ENCODE measurements at regions not wholly inside any gene's neighbourhood (a gene's known extent, or its start where the extent isn't known, plus 50 kb on each side); places are given as distances from the start of the nearest gene placed in this dataset.
A peak's percentile ranks its signal among the peaks of the same experiment; 100 is the strongest.

- no peaks in the 10 kb centered on the region for H3K36me3 Mint-ChIP-seq (ENCODE audit: low read depth)
- no peaks in the 10 kb centered on the region for H3K9me3 Mint-ChIP-seq
- H3K27ac Mint-ChIP-seq: no peak overlapping the region
- intact Hi-C loops (cut with micrococcal nuclease): no loop called here
- H3K4me1 Mint-ChIP-seq (ENCODE audit: low read depth): peaks cover 41% of the 10 kb centered on the region
- peaks cover 23% of the 10 kb centered on the region for H3K27me3 Mint-ChIP-seq
- no peak overlapping the region for H3K4me3 Mint-ChIP-seq
These were observed 119.9 kb upstream of the CD93 start for GRCh38 chr20:23206061-23206460.

GRCh38 chr20:23205611-23206041 is 119.5 kb upstream of the CD93 start:
- Mint-ChIP-seq H3K27ac (no peak overlapping the region), H3K4me1 (ENCODE audit: low read depth) (peaks cover 45% of the 10 kb centered on the region), H3K9me3 (no peaks in the 10 kb centered on the region), H3K4me3 (no peak overlapping the region), H3K36me3 (ENCODE audit: low read depth) (no peaks in the 10 kb centered on the region), H3K27me3 (peaks cover 27% of the 10 kb centered on the region)
- intact Hi-C loops (cut with micrococcal nuclease): no loop called here

GRCh38 chr20:23205211-23205610 is 119.1 kb upstream of the CD93 start:
- H3K27ac Mint-ChIP-seq: no peak overlapping the region
- H3K27me3 Mint-ChIP-seq: peaks cover 30% of the 10 kb centered on the region
- intact Hi-C loops (cut with micrococcal nuclease): no loop called here
- H3K4me1 Mint-ChIP-seq (ENCODE audit: low read depth): peaks cover 49% of the 10 kb centered on the region
- no peak overlapping the region for H3K4me3 Mint-ChIP-seq
- H3K9me3 Mint-ChIP-seq: no peaks in the 10 kb centered on the region
- no peaks in the 10 kb centered on the region for H3K36me3 Mint-ChIP-seq (ENCODE audit: low read depth)

GRCh38 chr20:23203951-23204730 is 118.0 kb upstream of the CD93 start:
- intact Hi-C loops (cut with micrococcal nuclease): no loop called here
- H3K9me3 Mint-ChIP-seq: no peaks in the 10 kb centered on the region
- peaks cover 54% of the 10 kb centered on the region for H3K4me1 Mint-ChIP-seq (ENCODE audit: low read depth)
- H3K27ac Mint-ChIP-seq: no peak overlapping the region
- no peaks in the 10 kb centered on the region for H3K36me3 Mint-ChIP-seq (ENCODE audit: low read depth)
- peaks cover 33% of the 10 kb centered on the region for H3K27me3 Mint-ChIP-seq
- H3K4me3 Mint-ChIP-seq: no peak overlapping the region

- no peak overlapping the region for H3K4me3 Mint-ChIP-seq
- H3K9me3 Mint-ChIP-seq: no peaks in the 10 kb centered on the region
- intact Hi-C loops (cut with micrococcal nuclease): no loop called here
- peaks cover 58% of the 10 kb centered on the region for H3K4me1 Mint-ChIP-seq (ENCODE audit: low read depth)
- no peaks in the 10 kb centered on the region for H3K36me3 Mint-ChIP-seq (ENCODE audit: low read depth)
- H3K27ac Mint-ChIP-seq: no peak overlapping the region
- H3K27me3 Mint-ChIP-seq: peaks cover 36% of the 10 kb centered on the region
These were observed 117.2 kb upstream of the CD93 start for GRCh38 chr20:23203310-23203709.

- Mint-ChIP-seq H3K9me3 (no peaks in the 10 kb centered on the region), H3K36me3 (ENCODE audit: low read depth) (no peaks in the 10 kb centered on the region), H3K27ac (no peak overlapping the region), H3K27me3 (peaks cover 38% of the 10 kb centered on the region), H3K4me1 (ENCODE audit: low read depth) (peaks cover 64% of the 10 kb centered on the region), H3K4me3 (no peak overlapping the region)
- intact Hi-C loops (cut with micrococcal nuclease): no loop called here
These were observed 115.5 kb upstream of the CD93 start for GRCh38 chr20:23201658-23202057.

- intact Hi-C loops (cut with micrococcal nuclease): no loop called here
- peaks cover 38% of the 10 kb centered on the region for H3K27me3 Mint-ChIP-seq
These were observed 114.8 kb upstream of the CD93 start for GRCh38 chr20:23200914-23201313.

GRCh38 chr20:23200413-23200812 is 114.3 kb upstream of the CD93 start:
- Mint-ChIP-seq H3K4me3 (no peak overlapping the region), H3K4me1 (ENCODE audit: low read depth) (peaks cover 63% of the 10 kb centered on the region), H3K9me3 (no peaks in the 10 kb centered on the region), H3K36me3 (ENCODE audit: low read depth) (no peaks in the 10 kb centered on the region), H3K27ac (peak overlapping the region; percentile 30), H3K27me3 (peaks cover 36% of the 10 kb centered on the region)
- intact Hi-C loops (cut with micrococcal nuclease): no loop called here

More at GRCh38 chr20:23200914-23201313, 114.8 kb upstream of the CD93 start:
- Mint-ChIP-seq H3K9me3 (no peaks in the 10 kb centered on the region), H3K27ac (peak overlapping the region; percentile 30), H3K36me3 (ENCODE audit: low read depth) (no peaks in the 10 kb centered on the region), H3K4me3 (no peak overlapping the region), H3K4me1 (ENCODE audit: low read depth) (peaks cover 65% of the 10 kb centered on the region)

- intact Hi-C loops (cut with micrococcal nuclease): no loop called here
- no peak overlapping the region for H3K4me3 Mint-ChIP-seq
- peaks cover 62% of the 10 kb centered on the region for H3K4me1 Mint-ChIP-seq (ENCODE audit: low read depth)
- H3K9me3 Mint-ChIP-seq: no peaks in the 10 kb centered on the region
- H3K27me3 Mint-ChIP-seq: peaks cover 27% of the 10 kb centered on the region
- H3K27ac Mint-ChIP-seq: no peak overlapping the region
- no peaks in the 10 kb centered on the region for H3K36me3 Mint-ChIP-seq (ENCODE audit: low read depth)
These were observed 113.2 kb upstream of the CD93 start for GRCh38 chr20:23199356-23199755.

GRCh38 chr20:23198815-23199214 is 112.7 kb upstream of the CD93 start:
- H3K4me3 Mint-ChIP-seq: no peak overlapping the region
- no peak overlapping the region for H3K27ac Mint-ChIP-seq
- peaks cover 67% of the 10 kb centered on the region for H3K4me1 Mint-ChIP-seq (ENCODE audit: low read depth)
- intact Hi-C loops (cut with micrococcal nuclease): no loop called here
- peaks cover 27% of the 10 kb centered on the region for H3K27me3 Mint-ChIP-seq
- no peaks in the 10 kb centered on the region for H3K9me3 Mint-ChIP-seq
- no peaks in the 10 kb centered on the region for H3K36me3 Mint-ChIP-seq (ENCODE audit: low read depth)

- no peaks in the 10 kb centered on the region for H3K9me3 Mint-ChIP-seq
- intact Hi-C loops (cut with micrococcal nuclease): no loop called here
- H3K36me3 Mint-ChIP-seq (ENCODE audit: low read depth): no peaks in the 10 kb centered on the region
- H3K4me3 Mint-ChIP-seq: no peak overlapping the region
- H3K27ac Mint-ChIP-seq: no peak overlapping the region
- peaks cover 67% of the 10 kb centered on the region for H3K4me1 Mint-ChIP-seq (ENCODE audit: low read depth)
- peaks cover 25% of the 10 kb centered on the region for H3K27me3 Mint-ChIP-seq
These were observed 111.7 kb upstream of the CD93 start for GRCh38 chr20:23197836-23198235.

GRCh38 chr20:23195636-23196035 is 109.5 kb upstream of the CD93 start:
- Mint-ChIP-seq H3K27ac (no peak overlapping the region), H3K36me3 (ENCODE audit: low read depth) (no peaks in the 10 kb centered on the region), H3K4me3 (no peak overlapping the region), H3K27me3 (peaks cover 11% of the 10 kb centered on the region), H3K9me3 (no peaks in the 10 kb centered on the region), H3K4me1 (ENCODE audit: low read depth) (peaks cover 45% of the 10 kb centered on the region)
- intact Hi-C loops (cut with micrococcal nuclease): no loop called here

- H3K36me3 Mint-ChIP-seq (ENCODE audit: low read depth): no peaks in the 10 kb centered on the region
- H3K27ac Mint-ChIP-seq: no peak overlapping the region
- no peaks in the 10 kb centered on the region for H3K9me3 Mint-ChIP-seq
- H3K27me3 Mint-ChIP-seq: peaks cover 4% of the 10 kb centered on the region
- peaks cover 33% of the 10 kb centered on the region for H3K4me1 Mint-ChIP-seq (ENCODE audit: low read depth)
- intact Hi-C loops (cut with micrococcal nuclease): no loop called here
- no peak overlapping the region for H3K4me3 Mint-ChIP-seq
These were observed 107.8 kb upstream of the CD93 start for GRCh38 chr20:23193801-23194384.

GRCh38 chr20:23192469-23192868 is 106.3 kb upstream of the CD93 start:
- no peaks in the 10 kb centered on the region for H3K36me3 Mint-ChIP-seq (ENCODE audit: low read depth)
- H3K4me1 Mint-ChIP-seq (ENCODE audit: low read depth): peaks cover 21% of the 10 kb centered on the region
- H3K27ac Mint-ChIP-seq: no peak overlapping the region
- no peaks in the 10 kb centered on the region for H3K27me3 Mint-ChIP-seq
- intact Hi-C loops (cut with micrococcal nuclease): no loop called here
- no peaks in the 10 kb centered on the region for H3K9me3 Mint-ChIP-seq
- H3K4me3 Mint-ChIP-seq: no peak overlapping the region

GRCh38 chr20:23190557-23190956 is 104.4 kb upstream of the CD93 start:
- Mint-ChIP-seq H3K36me3 (ENCODE audit: low read depth) (no peaks in the 10 kb centered on the region), H3K27me3 (no peaks in the 10 kb centered on the region), H3K4me1 (ENCODE audit: low read depth) (peaks cover 16% of the 10 kb centered on the region), H3K4me3 (no peak overlapping the region), H3K9me3 (no peaks in the 10 kb centered on the region), H3K27ac (no peak overlapping the region)
- intact Hi-C loops (cut with micrococcal nuclease): no loop called here

All from dendritic cell treated with granulocyte-macrophage colony-stimulating factor and Interleukin-4, amounts not matched to agents 40 ng/mL and 50 ng/mL, for 4 days (primary cell).